Neural progenitor cell (in vitro differentiated cells): ENCODE measurements at regions not wholly inside any gene's neighbourhood (a gene's known extent, or its start where the extent isn't known, plus 50 kb on each side); places are given as distances from the start of the nearest gene placed in this dataset.

ENCODE experiments used
- CTCF ChIP-seq: fragments of 200-600 bp; sonication (generic); IDR thresholded peaks from 2 replicates; pipeline ENCODE4 v1.5.1; 2017; ENCODE audit warnings: antibody characterized with exemption, mild to moderate bottlenecking
- EZH2phosphoT487 ChIP-seq: fragments of 200-600 bp; sonication (generic); IDR thresholded peaks from 2 replicates; pipeline ENCODE4 v1.6.1; 2017; ENCODE audit warnings: antibody characterized with exemption

- TF ChIP-seq CTCF (no peak), EZH2phosphoT487 (no peak)
Measured at GRCh38 chr15:100767001-100767825, 112.4 kb upstream of the ALDH1A3 start.
